Astrocyte (in vitro differentiated cells and primary cell): ENCODE measurements at regions not wholly inside any gene's neighbourhood (a gene's known extent, or its start where the extent isn't known, plus 50 kb on each side); places are given as distances from the start of the nearest gene placed in this dataset.

ENCODE experiments used
- DNase-seq: peaks from one replicate; pipeline ENCODE4 v3.0.0-alpha.2; 2010; ENCODE audit warnings: low read depth
- FAIRE-seq: peaks from 2 replicates; lab custom pipeline; 2011; peaks lifted over from hg19 to GRCh38; lab: Jason Lieb, UNC
- H2AFZ ChIP-seq: 2 replicates; pipeline ENCODE4 v1.6.0; 2012; ENCODE audit warnings: low read depth, low read length, inconsistent platforms
- H3K27ac ChIP-seq: 2 replicates; pipeline ENCODE4 v1.5.1; 2011; ENCODE audit warnings: low read depth, low read length, inconsistent platforms
- H3K27me3 ChIP-seq: 2 replicates; pipeline ENCODE4 v1.6.0; 2011; ENCODE audit warnings: low read length, inconsistent platforms; ENCODE audit not compliant: insufficient read depth
- H3K36me3 ChIP-seq: 2 replicates; pipeline ENCODE4 v1.5.1; 2011; ENCODE audit warnings: low read length, inconsistent platforms; ENCODE audit not compliant: insufficient read depth
- H3K4me1 ChIP-seq: 2 replicates; pipeline ENCODE4 v1.5.1; 2011; ENCODE audit warnings: low read length, inconsistent platforms; ENCODE audit not compliant: insufficient read depth
- H3K4me2 ChIP-seq: 2 replicates; pipeline ENCODE4 v1.6.0; 2012; ENCODE audit warnings: low read length, inconsistent platforms
- H3K4me3 ChIP-seq: 2 replicates; pipeline ENCODE4 v1.5.1; 2011; ENCODE audit warnings: low read depth, mild to moderate bottlenecking, low read length, inconsistent platforms; ENCODE audit not compliant: insufficient read depth
- H3K79me2 ChIP-seq: 2 replicates; pipeline ENCODE4 v1.6.0; 2012; ENCODE audit warnings: mild to moderate bottlenecking, low read length, inconsistent platforms; ENCODE audit not compliant: insufficient read depth
- H3K9ac ChIP-seq: 2 replicates; pipeline ENCODE4 v1.6.0; 2012; ENCODE audit warnings: mild to moderate bottlenecking, low read length, inconsistent platforms
- H3K9me3 ChIP-seq: 2 replicates; pipeline ENCODE4 v1.5.1; 2012; ENCODE audit warnings: low read depth, mild to moderate bottlenecking, low read length, inconsistent platforms; ENCODE audit not compliant: insufficient read depth
- H4K20me1 ChIP-seq: 2 replicates; pipeline ENCODE4 v1.6.0; 2012; ENCODE audit warnings: low read length, inconsistent platforms; ENCODE audit not compliant: insufficient read depth
- H3K27ac Mint-ChIP-seq: one replicate; pipeline ENCODE4 v1.8.0; 2021; ENCODE audit warnings: mild to moderate bottlenecking, mixed read lengths; ENCODE audit not compliant: unreplicated experiment
- H3K27me3 Mint-ChIP-seq: one replicate; pipeline ENCODE4 v1.8.0; 2021; ENCODE audit warnings: low read depth, mixed read lengths; ENCODE audit not compliant: unreplicated experiment
- H3K36me3 Mint-ChIP-seq: one replicate; pipeline ENCODE4 v1.8.0; 2021; ENCODE audit warnings: low read depth, mixed read lengths; ENCODE audit not compliant: unreplicated experiment
- H3K4me1 Mint-ChIP-seq: one replicate; pipeline ENCODE4 v1.8.0; 2021; ENCODE audit warnings: low read depth, mixed read lengths; ENCODE audit not compliant: unreplicated experiment
- H3K4me3 Mint-ChIP-seq: one replicate; pipeline ENCODE4 v1.8.0; 2021; ENCODE audit warnings: mild to moderate bottlenecking, moderate library complexity, mixed read lengths; ENCODE audit not compliant: unreplicated experiment
- H3K9me3 Mint-ChIP-seq: one replicate; pipeline ENCODE4 v1.8.0; 2021; ENCODE audit warnings: mild to moderate bottlenecking, mixed read lengths; ENCODE audit not compliant: unreplicated experiment
- CTCF ChIP-seq: IDR thresholded peaks from 2 replicates; pipeline ENCODE4 v1.5.1; 2011; ENCODE audit warnings: low read depth, mild to moderate bottlenecking, inconsistent platforms, low read length, moderate library complexity; ENCODE audit not compliant: insufficient read depth
- EZH2 ChIP-seq: IDR thresholded peaks from 2 replicates; pipeline ENCODE4 v1.6.1; 2012; ENCODE audit warnings: mild to moderate bottlenecking, low read length, inconsistent platforms; ENCODE audit not compliant: insufficient read depth

- Histone ChIP-seq H3K79me2 (no peaks in the 10 kb centered on the region), H3K4me1 (no peaks in the 10 kb centered on the region), H2AFZ (no peak overlapping the region), H3K27me3 (no peaks in the 10 kb centered on the region), H4K20me1 (no peaks in the 10 kb centered on the region), H3K9ac (no peak overlapping the region), H3K27ac (no peak overlapping the region), H3K4me3 (no peak overlapping the region), H3K4me2 (no peak overlapping the region), H3K36me3 (no peaks in the 10 kb centered on the region), H3K9me3 (no peaks in the 10 kb centered on the region)
- no peak for DNase-seq
- Mint-ChIP-seq H3K27me3 (no peaks in the 10 kb centered on the region), H3K9me3 (no peaks in the 10 kb centered on the region), H3K27ac (no peak overlapping the region), H3K36me3 (no peaks in the 10 kb centered on the region), H3K4me3 (no peak overlapping the region), H3K4me1 (peaks cover 14% of the 10 kb centered on the region)
- TF ChIP-seq CTCF: no peak
- no peak for TF ChIP-seq EZH2
- FAIRE-seq: peak; percentile 23
These were observed 94.8 kb upstream of the DCLK2 start for GRCh38 chr4:149983401-149983800.

GRCh38 chr4:149983931-149984330 lies 94.3 kb upstream of the DCLK2 start:
- no peak for TF ChIP-seq CTCF
- H3K4me3 Mint-ChIP-seq: no peak overlapping the region
- H3K4me1 Mint-ChIP-seq: peaks cover 14% of the 10 kb centered on the region
- H3K9ac ChIP-seq: no peak overlapping the region
- no peak overlapping the region for H3K27ac Mint-ChIP-seq
- no peaks in the 10 kb centered on the region for H3K9me3 Mint-ChIP-seq
- H4K20me1 ChIP-seq: no peaks in the 10 kb centered on the region
- H3K27me3 ChIP-seq: no peaks in the 10 kb centered on the region
- FAIRE-seq (no peak), DNase-seq (no peak)
- H3K27me3 Mint-ChIP-seq: no peaks in the 10 kb centered on the region
- no peaks in the 10 kb centered on the region for H3K36me3 ChIP-seq
- no peak overlapping the region for H3K4me3 ChIP-seq
- no peaks in the 10 kb centered on the region for H3K79me2 ChIP-seq
- no peak overlapping the region for H2AFZ ChIP-seq
- no peak overlapping the region for H3K4me2 ChIP-seq
- no peaks in the 10 kb centered on the region for H3K4me1 ChIP-seq
- H3K9me3 ChIP-seq: no peaks in the 10 kb centered on the region
- no peaks in the 10 kb centered on the region for H3K36me3 Mint-ChIP-seq
- H3K27ac ChIP-seq: no peak overlapping the region

DNA sequence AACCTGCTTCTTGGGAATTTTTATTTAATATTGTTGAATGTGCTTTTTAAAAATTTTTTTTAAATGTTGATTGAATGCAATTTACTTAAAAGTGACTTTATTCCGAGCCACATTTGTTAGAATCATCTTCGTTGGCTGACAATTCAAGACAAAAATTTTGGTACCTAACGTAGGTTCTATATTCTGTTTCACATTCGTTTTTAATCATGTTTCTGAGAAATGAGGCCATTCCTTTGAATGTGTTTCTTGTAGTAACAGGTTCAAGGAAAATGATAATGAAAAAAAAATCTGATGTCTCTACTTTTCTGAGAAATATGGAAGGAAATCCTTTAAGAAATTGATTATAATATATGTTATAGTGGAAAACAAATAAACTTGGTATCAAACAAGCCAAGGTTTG lies 92.3 kb upstream of the DCLK2 start:
- no peaks in the 10 kb centered on the region for H3K9me3 Mint-ChIP-seq
- Histone ChIP-seq H2AFZ (no peak overlapping the region), H3K9ac (no peak overlapping the region), H3K4me1 (no peaks in the 10 kb centered on the region), H3K79me2 (no peaks in the 10 kb centered on the region), H3K27ac (no peak overlapping the region), H3K27me3 (no peaks in the 10 kb centered on the region), H3K36me3 (no peaks in the 10 kb centered on the region), H3K4me2 (no peak overlapping the region), H4K20me1 (no peaks in the 10 kb centered on the region), H3K4me3 (no peak overlapping the region), H3K9me3 (no peaks in the 10 kb centered on the region)
- no peaks in the 10 kb centered on the region for H3K36me3 Mint-ChIP-seq
- peaks cover 12% of the 10 kb centered on the region for H3K4me1 Mint-ChIP-seq
- H3K27ac Mint-ChIP-seq: no peak overlapping the region
- H3K4me3 Mint-ChIP-seq: no peak overlapping the region
- FAIRE-seq (no peak), DNase-seq (no peak)
- TF ChIP-seq CTCF (no peak), EZH2 (no peak)
- H3K27me3 Mint-ChIP-seq: no peaks in the 10 kb centered on the region
